HEK293 (cell line): ENCODE measurements at regions not wholly inside any gene's neighbourhood (a gene's known extent, or its start where the extent isn't known, plus 50 kb on each side); places are given as distances from the start of the nearest gene placed in this dataset.

Source experiments
- CTCF ChIA-PET: fragments of 350-600 bp; formaldehyde crosslinking; extraction: SDS; loops from one replicate; lab custom pipeline; 2021; ENCODE audit warnings: antibody characterized with exemption; lab: Yijun Ruan, JAX
- POLR2A ChIA-PET: fragments of 300-600 bp; formaldehyde crosslinking; extraction: SDS; loops from one replicate; lab custom pipeline; 2020; ENCODE audit warnings: antibody characterized with exemption, inconsistent platforms; lab: Yijun Ruan, JAX
- H3K27ac ChIP-seq: fragments of 200-500 bp; sonication (Bioruptor generic); 2 replicates; pipeline ENCODE4 v1.5.1; 2014; ENCODE audit warnings: low read depth, low read length, control low read depth, inconsistent platforms; ENCODE audit errors: extremely low read depth
- H3K36me3 ChIP-seq, 2 experiments: fragments of 200-500 bp in 1 of 2; sonication (Bioruptor generic) in 1 of 2; 1 replicate in 1 of 2; 2 replicates in 1 of 2; pipeline ENCODE4 v1.5.1; 2014 to 2017; ENCODE audit warnings: inconsistent platforms in 2 of 2, low read length in 2 of 2; ENCODE audit not compliant: control insufficient read depth in 2 of 2, insufficient read depth in 1 of 2
- H3K4me1 ChIP-seq: fragments of 200-500 bp; sonication (Bioruptor generic); 2 replicates; pipeline ENCODE4 v1.5.1; 2014; ENCODE audit warnings: mild to moderate bottlenecking, low read length, inconsistent platforms; ENCODE audit not compliant: control insufficient read depth, insufficient read depth
- H3K4me3 ChIP-seq: 2 replicates; pipeline ENCODE4 v1.5.1; 2011; ENCODE audit warnings: low read depth, mild to moderate bottlenecking, control low read depth, low read length, moderate library complexity
- H3K9me3 ChIP-seq: fragments of 200-500 bp; sonication (Bioruptor generic); 2 replicates; pipeline ENCODE4 v1.5.1; 2014; ENCODE audit warnings: low read depth, low read length, inconsistent platforms; ENCODE audit not compliant: control insufficient read depth, insufficient read depth
- BCL6B ChIP-seq: fragments of 450-650 bp; formaldehyde crosslinking; IDR thresholded peaks from 2 replicates; pipeline ENCODE4 v1.5.1; 2017; ENCODE audit warnings: missing biosample characterization, missing genetic modification characterization
- EGR2 ChIP-seq: fragments of 450-650 bp; formaldehyde crosslinking; IDR thresholded peaks from 2 replicates; pipeline ENCODE4 v1.5.1; 2016; ENCODE audit warnings: low read depth, missing biosample characterization, missing genetic modification characterization
- GLI2 ChIP-seq: fragments of 450-650 bp; formaldehyde crosslinking; IDR thresholded peaks from 2 replicates; pipeline ENCODE4; 2017; ENCODE audit warnings: missing biosample characterization, missing genetic modification characterization, low read depth, borderline replicate concordance
- GLI4 ChIP-seq: fragments of 450-650 bp; formaldehyde crosslinking; IDR thresholded peaks from 2 replicates; pipeline ENCODE4 v1.5.1; 2016; ENCODE audit warnings: missing biosample characterization, missing genetic modification characterization
- HOXC10 ChIP-seq: sonication (generic); formaldehyde crosslinking; IDR thresholded peaks from 2 replicates; pipeline ENCODE4 v1.8.1; 2023; ENCODE audit warnings: mild to moderate bottlenecking, missing genetic modification reagents
- KLF16 ChIP-seq: fragments of 450-650 bp; formaldehyde crosslinking; IDR thresholded peaks from 2 replicates; pipeline ENCODE4 v1.5.1; 2017; ENCODE audit warnings: missing biosample characterization, missing genetic modification characterization
- PRDM6 ChIP-seq: fragments of 450-650 bp; formaldehyde crosslinking; IDR thresholded peaks from 2 replicates; pipeline ENCODE4 v1.5.1; 2017; ENCODE audit warnings: missing biosample characterization, missing genetic modification characterization
- REPIN1 ChIP-seq: fragments of 450-650 bp; formaldehyde crosslinking; IDR thresholded peaks from 2 replicates; pipeline ENCODE4 v1.5.1; 2017; ENCODE audit warnings: missing biosample characterization, missing genetic modification characterization, low read depth
- SCRT1 ChIP-seq: fragments of 450-650 bp; formaldehyde crosslinking; IDR thresholded peaks from 2 replicates; pipeline ENCODE4 v1.5.1; 2016; ENCODE audit warnings: missing biosample characterization, missing genetic modification characterization, borderline replicate concordance
- TRIM28 ChIP-seq: IDR thresholded peaks from 2 replicates; pipeline ENCODE4 v1.6.1; 2011; ENCODE audit warnings: low read length, control low read depth, borderline replicate concordance
- ZBTB44 ChIP-seq: fragments of 450-650 bp; IDR thresholded peaks from 2 replicates; pipeline ENCODE4 v1.5.1; 2018; ENCODE audit warnings: missing biosample characterization, mild to moderate bottlenecking, missing genetic modification characterization
- ZFP69B ChIP-seq: fragments of 450-650 bp; formaldehyde crosslinking; IDR thresholded peaks from 2 replicates; pipeline ENCODE4 v1.5.1; 2016; ENCODE audit warnings: missing biosample characterization, missing genetic modification characterization
- ZNF155 ChIP-seq: fragments of 450-650 bp; formaldehyde crosslinking; IDR thresholded peaks from 2 replicates; pipeline ENCODE4 v1.5.1; 2016; ENCODE audit warnings: missing biosample characterization, missing genetic modification characterization
- ZNF175 ChIP-seq: fragments of 450-650 bp; formaldehyde crosslinking; IDR thresholded peaks from 2 replicates; pipeline ENCODE4 v1.5.1; 2016; ENCODE audit warnings: missing biosample characterization, missing genetic modification characterization
- ZNF24 ChIP-seq: fragments of 450-650 bp; formaldehyde crosslinking; IDR thresholded peaks from 2 replicates; pipeline ENCODE4 v1.5.1; 2016; ENCODE audit warnings: missing biosample characterization, missing genetic modification characterization
- ZNF391 ChIP-seq: fragments of 450-650 bp; formaldehyde crosslinking; IDR thresholded peaks from 2 replicates; pipeline ENCODE4 v1.5.1; 2016; ENCODE audit warnings: low read depth, missing biosample characterization, missing genetic modification characterization, borderline replicate concordance
- ZNF501 ChIP-seq: fragments of 450-650 bp; formaldehyde crosslinking; IDR thresholded peaks from 2 replicates; pipeline ENCODE4 v1.5.1; 2016; ENCODE audit warnings: missing biosample characterization, missing genetic modification characterization
- ZNF600 ChIP-seq: fragments of 450-650 bp; formaldehyde crosslinking; IDR thresholded peaks from 2 replicates; pipeline ENCODE4 v1.5.1; 2016; ENCODE audit warnings: missing biosample characterization, missing genetic modification characterization
- ZNF664 ChIP-seq: fragments of 450-650 bp; formaldehyde crosslinking; IDR thresholded peaks from 2 replicates; pipeline ENCODE4 v1.5.1; 2016; ENCODE audit warnings: missing biosample characterization, missing genetic modification characterization
- ZNF777 ChIP-seq: fragments of 450-650 bp; formaldehyde crosslinking; IDR thresholded peaks from 2 replicates; pipeline ENCODE4 v1.5.1; 2017; ENCODE audit warnings: missing biosample characterization, missing genetic modification characterization, borderline replicate concordance

GRCh38 chr1:9478021-9478420 lies 61.2 kb upstream of the SLC25A33 start:
- CTCF ChIA-PET = no interaction called here
- no peak for TF ChIP-seq EGR2
- TF ChIP-seq BCL6B (tag by site-specific recombination) = no peak
- no peak for TF ChIP-seq PRDM6 (tag by site-specific recombination)
- TF ChIP-seq SCRT1 (tag by site-specific recombination) = no peak
- no peak for TF ChIP-seq ZNF501 (tag by site-specific recombination)
- no peak for TF ChIP-seq ZBTB44 (tag by site-specific recombination)
- TF ChIP-seq, all 188 proteins: peak for 0
- no peaks in the 10 kb centered on the region for H3K9me3 ChIP-seq
- POLR2A ChIA-PET = no interaction called here
- no peak overlapping the region for H3K4me3 ChIP-seq
- H3K4me1 ChIP-seq = no peaks in the 10 kb centered on the region
- no peak overlapping the region for H3K27ac ChIP-seq
- H3K36me3 ChIP-seq = no peaks in the 10 kb centered on the region

- ChIA-PET POLR2A (no interaction called here), CTCF (interaction anchor here (1.0 kb wide), 1 partner anchor 10 kb away, joined by 3 read pairs; no protein-coding TSS in a partner anchor)
- H3K27ac ChIP-seq = no peak overlapping the region
- no peaks in the 10 kb centered on the region for H3K9me3 ChIP-seq
- H3K4me3 ChIP-seq = no peak overlapping the region
- no peak for TF ChIP-seq TRIM28
- no peak for TF ChIP-seq ZFP69B (tag by site-specific recombination)
- TF ChIP-seq REPIN1 = no peak
- no peak for TF ChIP-seq ZNF175
- no peak for TF ChIP-seq ZNF24 (tag by site-specific recombination)
- TF ChIP-seq ZNF777 (tag by site-specific recombination) = no peak
- TF ChIP-seq GLI4 (tag by site-specific recombination) = no peak
- TF ChIP-seq ZNF391 = no peak
- TF ChIP-seq HOXC10 = no peak
- TF ChIP-seq KLF16 = no peak
- TF ChIP-seq GLI2 = no peak
- TF ChIP-seq ZNF155 = no peak
- H3K4me1 ChIP-seq = no peaks in the 10 kb centered on the region
- H3K36me3 ChIP-seq = no peaks in the 10 kb centered on the region
Measured at GRCh38 chr1:9481048-9481447, 58.2 kb upstream of the SLC25A33 start.

GRCh38 chr1:9482403-9482802 lies 56.9 kb upstream of the SLC25A33 start:
- Histone ChIP-seq H3K4me3 (no peak overlapping the region), H3K9me3 (no peaks in the 10 kb centered on the region), H3K36me3 (no peaks in the 10 kb centered on the region), H3K27ac (no peak overlapping the region), H3K4me1 (no peaks in the 10 kb centered on the region)
- TF ChIP-seq ZNF664 (peak; percentile 35; the same call in 1 of the 2 replicates), ZNF600 (tag by site-specific recombination) (no peak)
- ChIA-PET POLR2A (no interaction called here), CTCF (interaction anchor here (0.9 to 1.9 kb wide), 2 partner anchors 9 to 193 kb away, joined by 4 to 7 read pairs; no protein-coding TSS in a partner anchor)
